CD4-positive, CD25-positive, alpha-beta regulatory T cell (primary cell): ENCODE measurements at regions not wholly inside any gene's neighbourhood (a gene's known extent, or its start where the extent isn't known, plus 50 kb on each side); places are given as distances from the start of the nearest gene placed in this dataset.

Experiments
- ATAC-seq, 2 donors: fragments of 150-1000 bp; cut with Tn5 transposase; one replicate each; pipeline ENCODE4 v1.10.0; 2021; ENCODE audit warnings: low read depth in 2 of 2, moderate number of reproducible peaks in 2 of 2, moderate library complexity in 1 of 2
- DNase-seq, 3 donors: peaks; one replicate each; pipeline versions ENCODE4 v3.0.0 to v3.0.0-alpha.2; 2012 to 2022; ENCODE audit warnings: mixed read lengths in 1 of 3
- H3K27ac ChIP-seq: one replicate; pipeline ENCODE4 v1.7.0; 2013; ENCODE audit warnings: mild to moderate bottlenecking, low read length; ENCODE audit not compliant: insufficient read depth, poor library complexity, severe bottlenecking
- H3K27me3 ChIP-seq: one replicate; pipeline ENCODE4 v1.7.0; 2013; ENCODE audit warnings: low read length; ENCODE audit not compliant: control insufficient read depth, insufficient read depth
- H3K36me3 ChIP-seq: one replicate; pipeline ENCODE4 v1.7.0; 2013; ENCODE audit warnings: mild to moderate bottlenecking, low read length, moderate library complexity; ENCODE audit not compliant: control insufficient read depth, insufficient read depth
- H3K4me1 ChIP-seq: 2 replicates; pipeline ENCODE4 v1.7.0; 2013; ENCODE audit warnings: mild to moderate bottlenecking, low read length; ENCODE audit not compliant: insufficient read depth, control insufficient read depth, poor library complexity, severe bottlenecking
- H3K4me3 ChIP-seq: one replicate; pipeline ENCODE4 v1.7.0; 2013; ENCODE audit warnings: low read depth, mild to moderate bottlenecking, low read length, moderate library complexity
- H3K9me3 ChIP-seq, 2 experiments: 1 replicate in 1 of 2; 2 replicates in 1 of 2; pipeline ENCODE4 v1.7.0; 2013; ENCODE audit warnings: low read length in 2 of 2, mild to moderate bottlenecking in 1 of 2, moderate library complexity in 1 of 2; ENCODE audit not compliant: control insufficient read depth in 2 of 2
- H3K27ac Mint-ChIP-seq, 3 donors: one replicate each; pipeline ENCODE4 v1.8.0; 2020 to 2022; ENCODE audit warnings: mild to moderate bottlenecking in 3 of 3, mixed read lengths in 3 of 3, moderate library complexity in 2 of 3
- H3K27me3 Mint-ChIP-seq: one replicate; pipeline ENCODE4 v1.8.0; 2022; ENCODE audit warnings: mild to moderate bottlenecking, mixed read lengths
- H3K36me3 Mint-ChIP-seq: one replicate; pipeline ENCODE4 v1.8.0; 2020; ENCODE audit warnings: mixed read lengths
- H3K4me1 Mint-ChIP-seq, 4 donors: one replicate each; pipeline ENCODE4 v1.8.0; 2020 to 2022; ENCODE audit warnings: mixed read lengths in 4 of 4, mild to moderate bottlenecking in 1 of 4
- H3K4me3 Mint-ChIP-seq, 4 donors: one replicate each; pipeline ENCODE4 v1.8.0; 2020 to 2022; ENCODE audit warnings: mild to moderate bottlenecking in 4 of 4, mixed read lengths in 4 of 4, moderate library complexity in 3 of 4
- H3K9me3 Mint-ChIP-seq, 7 donors: one replicate each; pipeline ENCODE4 v1.8.0; 2020 to 2022; ENCODE audit warnings: mixed read lengths in 7 of 7, mild to moderate bottlenecking in 3 of 7, moderate library complexity in 2 of 7

DNA sequence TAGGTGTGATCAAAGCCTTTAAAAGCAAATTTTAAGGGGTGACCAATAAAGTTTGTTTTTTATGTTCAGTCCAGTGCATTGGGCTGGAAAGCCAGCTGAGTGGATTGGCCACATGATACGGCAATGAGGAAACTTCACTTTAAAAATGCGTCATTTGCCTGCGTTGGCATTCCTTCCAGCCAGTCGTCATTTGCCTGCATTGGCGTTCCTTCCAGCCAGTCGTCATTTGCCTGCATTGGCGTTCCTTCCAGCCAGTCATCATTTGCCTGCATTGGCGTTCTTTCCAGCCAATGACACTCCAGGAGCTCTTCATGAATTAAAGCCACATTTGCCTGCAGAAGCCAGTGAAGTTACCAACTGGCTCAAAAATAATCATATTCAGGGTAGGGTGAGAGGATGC, 378.6 kb downstream of the SMOC2 start:
- Histone ChIP-seq H3K36me3 (no peaks in the 10 kb centered on the region), H3K27ac (no peak overlapping the region), H3K27me3 (no peaks in the 10 kb centered on the region), H3K4me3 (no peak overlapping the region), H3K4me1 (no peaks in the 10 kb centered on the region), H3K9me3 (no peaks in the 10 kb centered on the region)
- Mint-ChIP-seq H3K9me3 (peaks cover 0 to 6% (median 2%) of the 10 kb centered on the region in 7 donors), H3K36me3 (no peaks in the 10 kb centered on the region), H3K27ac (no peak overlapping the region), H3K27me3 (peaks cover 4% of the 10 kb centered on the region), H3K4me1 (no peaks in the 10 kb centered on the region), H3K4me3 (no peak overlapping the region)
- ATAC-seq = no peak
- no peak for DNase-seq

DNA sequence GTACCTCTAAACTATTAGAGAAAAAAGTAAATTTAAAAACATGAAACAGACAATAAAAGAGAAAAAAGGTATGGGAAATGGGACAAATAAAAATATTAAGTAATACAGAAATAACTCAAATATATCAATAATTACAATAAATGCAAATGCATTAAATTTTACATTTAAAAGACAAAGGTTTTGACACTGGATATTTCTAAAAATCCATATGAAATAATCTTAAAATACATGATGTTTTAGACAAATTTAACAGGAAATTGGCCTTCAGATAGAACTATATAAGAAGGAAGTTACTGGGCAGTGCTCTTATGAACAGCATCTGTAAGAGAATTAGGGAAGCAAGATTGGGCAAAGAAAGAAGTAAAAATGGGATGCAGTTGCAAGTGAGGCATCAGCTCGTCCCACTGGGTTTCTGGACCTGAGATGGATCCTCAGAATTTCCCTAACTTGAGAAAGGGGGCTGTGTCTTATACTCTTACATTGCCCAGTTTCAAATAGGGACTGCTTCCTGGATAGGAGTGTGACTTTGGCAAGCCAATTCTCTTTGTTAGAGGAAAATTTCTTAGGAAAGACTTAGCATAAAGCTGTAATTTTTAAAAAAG, 376.7 kb downstream of the SMOC2 start:
- no peaks in the 10 kb centered on the region for H3K4me1 ChIP-seq
- Mint-ChIP-seq H3K27me3 (peaks cover 4% of the 10 kb centered on the region), H3K4me1 (no peaks in the 10 kb centered on the region), H3K4me3 (no peak overlapping the region), H3K27ac (no peak overlapping the region), H3K36me3 (no peaks in the 10 kb centered on the region), H3K9me3 (peaks cover 0 to 6% (median 2%) of the 10 kb centered on the region in 7 donors)
- DNase-seq (no peak), ATAC-seq (no peak)
- H3K36me3 ChIP-seq = no peaks in the 10 kb centered on the region
- no peak overlapping the region for H3K4me3 ChIP-seq
- no peaks in the 10 kb centered on the region for H3K27me3 ChIP-seq
- no peaks in the 10 kb centered on the region for H3K9me3 ChIP-seq
- no peak overlapping the region for H3K27ac ChIP-seq

DNA sequence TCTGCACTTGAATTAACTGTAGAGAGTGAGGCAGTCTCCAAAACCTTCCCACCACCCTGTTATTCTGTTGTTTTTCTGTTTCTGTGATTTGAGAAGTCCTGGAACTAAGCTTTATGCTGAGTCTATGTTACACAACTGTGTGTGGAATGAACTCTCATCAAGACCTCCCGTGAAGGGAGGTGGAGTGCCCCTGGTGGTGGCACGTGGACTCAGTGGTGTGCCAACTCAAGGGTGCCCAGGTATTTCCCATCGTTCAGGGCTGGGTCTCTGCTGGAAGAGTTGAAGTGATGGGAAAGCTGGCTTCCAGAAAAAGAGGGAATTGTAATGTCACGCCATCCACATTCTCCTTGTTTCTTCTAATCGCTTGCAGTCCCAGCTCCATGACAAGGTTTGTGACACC, 374.2 kb downstream of the SMOC2 start:
- Mint-ChIP-seq H3K4me1 (no peaks in the 10 kb centered on the region), H3K36me3 (no peaks in the 10 kb centered on the region), H3K4me3 (no peak overlapping the region), H3K9me3 (peaks cover 0 to 6% (median 2%) of the 10 kb centered on the region in 7 donors), H3K27me3 (peaks cover 4% of the 10 kb centered on the region), H3K27ac (no peak overlapping the region)
- Histone ChIP-seq H3K4me3 (no peak overlapping the region), H3K4me1 (no peaks in the 10 kb centered on the region), H3K27me3 (no peaks in the 10 kb centered on the region), H3K27ac (no peak overlapping the region), H3K9me3 (no peaks in the 10 kb centered on the region), H3K36me3 (no peaks in the 10 kb centered on the region)
- ATAC-seq (no peak), DNase-seq (no peak)

DNA sequence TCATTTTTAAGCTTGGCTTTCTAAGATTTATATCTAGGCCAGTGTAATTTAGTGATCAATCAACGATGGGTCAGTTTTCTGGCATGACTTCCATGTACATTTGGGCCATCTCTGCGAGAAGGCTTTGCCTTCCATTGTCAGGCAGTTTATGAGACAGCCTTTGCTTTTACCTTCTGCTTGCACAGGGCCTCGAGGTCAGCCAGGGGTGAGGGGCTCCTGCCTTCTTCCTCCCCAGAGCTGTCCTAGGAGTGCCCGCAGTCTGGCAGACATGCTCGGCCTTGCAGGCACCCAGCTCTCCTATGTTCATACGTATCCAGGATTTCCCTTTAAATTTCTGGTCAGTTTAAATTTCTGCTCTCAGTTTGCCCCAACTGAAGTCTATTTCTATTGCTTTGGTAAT, 367.2 kb downstream of the SMOC2 start:
- H3K27me3 Mint-ChIP-seq = peaks cover 2% of the 10 kb centered on the region
- no peaks in the 10 kb centered on the region for H3K4me1 Mint-ChIP-seq
- no peaks in the 10 kb centered on the region for H3K36me3 ChIP-seq
- no peak overlapping the region for H3K4me3 ChIP-seq
- no peak overlapping the region for H3K27ac ChIP-seq
- ATAC-seq = no peak
- H3K9me3 ChIP-seq = no peaks in the 10 kb centered on the region
- H3K27me3 ChIP-seq = no peaks in the 10 kb centered on the region
- H3K36me3 Mint-ChIP-seq = no peaks in the 10 kb centered on the region
- DNase-seq = no peak
- no peak overlapping the region for H3K4me3 Mint-ChIP-seq
- H3K9me3 Mint-ChIP-seq = peaks cover 0 to 6% (median 2%) of the 10 kb centered on the region in 7 donors
- no peak overlapping the region for H3K27ac Mint-ChIP-seq
- H3K4me1 ChIP-seq = no peaks in the 10 kb centered on the region

DNA sequence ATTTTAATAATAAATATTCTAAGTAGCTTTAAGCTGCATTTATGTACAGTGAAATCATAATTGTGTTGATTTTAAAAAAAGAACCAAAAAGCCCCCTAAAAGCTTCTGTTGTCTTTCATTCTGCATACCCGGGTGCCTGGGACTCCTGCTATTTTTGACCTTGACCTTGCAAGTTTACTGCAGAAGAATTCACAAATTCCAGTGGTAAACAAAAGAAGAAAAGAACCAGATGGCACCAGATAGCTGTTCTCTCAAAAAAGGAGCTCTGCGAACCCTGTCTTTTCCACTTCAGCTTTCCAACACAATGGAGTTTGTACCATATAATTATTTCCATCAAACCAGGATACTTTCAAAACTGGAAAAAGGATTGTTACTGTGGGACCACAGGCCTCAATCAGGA, 363.3 kb downstream of the SMOC2 start:
- DNase-seq = no peak

DNA sequence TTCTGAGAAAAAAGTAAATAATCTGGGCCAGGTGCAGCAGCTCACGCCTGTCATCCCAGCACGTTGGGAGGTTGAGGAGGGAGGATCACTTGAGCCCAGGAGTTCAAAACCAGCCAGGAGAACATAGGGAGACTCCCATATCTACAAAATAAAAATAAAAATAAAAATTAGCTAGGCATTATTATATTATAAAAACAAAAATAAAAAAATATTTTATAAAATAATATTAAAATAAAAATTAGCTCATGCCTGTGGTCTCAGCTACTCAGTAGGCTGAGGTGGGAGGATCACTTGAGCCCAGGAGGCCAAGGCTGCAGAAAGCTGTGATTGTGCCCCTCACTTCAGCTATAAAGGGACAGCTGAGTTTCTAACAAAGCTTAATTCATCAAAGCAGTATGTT, 362.9 kb downstream of the SMOC2 start:
- Mint-ChIP-seq H3K27me3 (no peaks in the 10 kb centered on the region), H3K4me3 (no peak overlapping the region), H3K4me1 (no peaks in the 10 kb centered on the region), H3K36me3 (no peaks in the 10 kb centered on the region), H3K27ac (no peak overlapping the region), H3K9me3 (peaks cover 0 to 10% (median 4%) of the 10 kb centered on the region in 7 donors)
- Histone ChIP-seq H3K4me3 (no peak overlapping the region), H3K27ac (no peak overlapping the region), H3K27me3 (no peaks in the 10 kb centered on the region), H3K36me3 (no peaks in the 10 kb centered on the region), H3K4me1 (no peaks in the 10 kb centered on the region), H3K9me3 (no peaks in the 10 kb centered on the region)
- ATAC-seq = no peak
- DNase-seq = no peak

More for the DNA sequence above, 363.3 kb downstream of the SMOC2 start:
- Histone ChIP-seq H3K27me3 (no peaks in the 10 kb centered on the region), H3K4me3 (no peak overlapping the region), H3K36me3 (no peaks in the 10 kb centered on the region), H3K9me3 (no peaks in the 10 kb centered on the region), H3K4me1 (no peaks in the 10 kb centered on the region), H3K27ac (no peak overlapping the region)
- ATAC-seq = no peak
- no peaks in the 10 kb centered on the region for H3K36me3 Mint-ChIP-seq
- H3K9me3 Mint-ChIP-seq = peaks cover 0 to 10% (median 4%) of the 10 kb centered on the region in 7 donors
- no peaks in the 10 kb centered on the region for H3K4me1 Mint-ChIP-seq
- no peak overlapping the region for H3K27ac Mint-ChIP-seq
- no peaks in the 10 kb centered on the region for H3K27me3 Mint-ChIP-seq
- H3K4me3 Mint-ChIP-seq = no peak overlapping the region

DNA sequence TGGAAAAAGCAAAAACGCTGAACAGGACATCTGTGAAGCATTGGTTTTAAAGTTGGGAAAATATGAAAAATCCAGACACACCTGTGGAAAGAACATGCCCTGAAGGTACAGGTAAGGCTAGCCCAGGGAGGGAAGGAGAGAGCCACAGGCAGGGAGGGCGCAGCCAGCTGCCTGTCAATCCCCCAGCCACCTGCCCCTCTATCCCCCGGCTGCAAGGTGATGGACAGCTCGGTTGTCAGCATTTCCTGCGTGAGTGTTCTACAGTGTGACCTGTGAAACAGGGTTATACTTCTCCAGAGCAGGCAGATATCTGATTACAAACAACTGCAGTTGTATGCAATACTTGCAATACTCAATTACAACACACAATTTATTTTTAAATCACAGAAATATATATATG, 358.1 kb downstream of the SMOC2 start:
- no peak for DNase-seq
- no peaks in the 10 kb centered on the region for H3K4me1 Mint-ChIP-seq
- H3K27me3 ChIP-seq = no peaks in the 10 kb centered on the region
- no peak overlapping the region for H3K4me3 Mint-ChIP-seq
- H3K27me3 Mint-ChIP-seq = no peaks in the 10 kb centered on the region
- H3K27ac Mint-ChIP-seq = no peak overlapping the region
- no peaks in the 10 kb centered on the region for H3K4me1 ChIP-seq
- no peaks in the 10 kb centered on the region for H3K36me3 ChIP-seq
- H3K27ac ChIP-seq = no peak overlapping the region
- H3K4me3 ChIP-seq = no peak overlapping the region
- peaks cover 0 to 6% (median 2%) of the 10 kb centered on the region in 7 donors for H3K9me3 Mint-ChIP-seq
- no peak for ATAC-seq
- H3K9me3 ChIP-seq = no peaks in the 10 kb centered on the region
- H3K36me3 Mint-ChIP-seq = no peaks in the 10 kb centered on the region

DNA sequence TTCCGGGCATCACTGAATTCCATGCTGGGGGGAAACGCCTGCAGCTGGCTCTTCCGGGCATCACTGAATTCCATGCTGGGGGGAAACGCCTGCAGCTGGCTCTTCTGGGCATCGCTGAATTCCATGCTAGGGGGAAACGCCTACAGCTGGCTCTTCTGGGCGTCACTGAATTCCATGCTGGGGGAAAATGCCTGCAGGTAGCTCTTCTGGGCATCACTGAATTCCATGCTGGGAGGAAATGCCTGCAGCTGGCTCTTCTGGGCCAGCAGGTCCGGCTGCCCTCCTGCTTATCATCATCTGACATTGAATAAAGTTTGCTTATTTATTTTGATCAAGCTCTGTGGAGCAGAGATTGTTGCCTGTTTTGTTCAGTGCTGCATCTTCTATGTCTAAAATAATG, 355.1 kb downstream of the SMOC2 start:
- no peaks in the 10 kb centered on the region for H3K27me3 Mint-ChIP-seq
- no peaks in the 10 kb centered on the region for H3K9me3 ChIP-seq
- H3K4me1 ChIP-seq = no peaks in the 10 kb centered on the region
- H3K27me3 ChIP-seq = no peaks in the 10 kb centered on the region
- no peak overlapping the region for H3K4me3 Mint-ChIP-seq
- H3K27ac ChIP-seq = no peak overlapping the region
- no peak overlapping the region for H3K27ac Mint-ChIP-seq
- ATAC-seq = no peak
- H3K4me1 Mint-ChIP-seq = no peaks in the 10 kb centered on the region
- peaks cover 0 to 3% (median under 1%) of the 10 kb centered on the region in 7 donors for H3K9me3 Mint-ChIP-seq
- no peak overlapping the region for H3K4me3 ChIP-seq
- no peaks in the 10 kb centered on the region for H3K36me3 ChIP-seq
- DNase-seq = no peak
- H3K36me3 Mint-ChIP-seq = no peaks in the 10 kb centered on the region
